RPMI7951 (cell line): ENCODE measurements at regions not wholly inside any gene's neighbourhood (a gene's known extent, or its start where the extent isn't known, plus 50 kb on each side); places are given as distances from the start of the nearest gene placed in this dataset.

Source experiments
- DNase-seq: peaks from one replicate; pipeline ENCODE4 v3.0.0-alpha.2; 2012; ENCODE audit warnings: low read depth

DNA sequence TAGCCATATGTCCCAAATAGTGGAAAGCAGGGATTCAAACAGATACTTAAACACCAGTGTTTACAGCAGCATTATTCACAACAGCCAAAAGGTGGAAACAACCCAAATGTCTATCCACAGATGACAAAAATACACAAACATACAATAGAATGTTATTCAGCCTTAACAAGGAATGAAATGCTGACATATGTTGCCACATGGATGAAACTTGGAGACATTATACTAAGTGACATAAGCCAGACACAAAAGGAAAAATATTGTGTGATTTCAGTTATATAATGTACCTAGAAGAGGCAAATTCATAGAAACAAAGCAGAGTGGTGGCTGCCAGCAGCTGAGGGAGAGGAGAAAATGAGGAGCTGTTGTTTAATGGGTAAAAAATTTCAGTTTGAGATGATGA is 533.9 kb upstream of the FZD8 start:
- DNase-seq, result no peak

DNA sequence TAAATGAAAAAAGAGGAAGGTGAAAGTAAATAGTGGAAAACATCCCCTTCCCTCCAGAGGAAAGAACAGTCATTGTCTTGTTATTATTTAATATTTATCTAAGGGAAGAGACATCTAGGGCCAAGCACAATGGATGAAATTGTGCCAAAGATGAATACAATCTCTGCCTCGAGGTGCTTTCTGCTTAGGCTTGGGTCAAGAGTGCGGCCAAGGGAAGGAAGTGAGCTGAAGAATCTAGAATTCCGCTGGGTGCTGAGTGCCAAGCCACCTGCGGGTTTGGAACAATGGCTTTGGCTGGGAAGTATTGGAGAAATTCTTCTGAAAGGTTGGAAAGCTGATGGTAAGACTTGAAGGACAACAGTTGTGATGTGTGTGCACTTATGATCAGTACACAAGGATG is 531.3 kb upstream of the FZD8 start:
- peak; percentile 89 for DNase-seq

DNA sequence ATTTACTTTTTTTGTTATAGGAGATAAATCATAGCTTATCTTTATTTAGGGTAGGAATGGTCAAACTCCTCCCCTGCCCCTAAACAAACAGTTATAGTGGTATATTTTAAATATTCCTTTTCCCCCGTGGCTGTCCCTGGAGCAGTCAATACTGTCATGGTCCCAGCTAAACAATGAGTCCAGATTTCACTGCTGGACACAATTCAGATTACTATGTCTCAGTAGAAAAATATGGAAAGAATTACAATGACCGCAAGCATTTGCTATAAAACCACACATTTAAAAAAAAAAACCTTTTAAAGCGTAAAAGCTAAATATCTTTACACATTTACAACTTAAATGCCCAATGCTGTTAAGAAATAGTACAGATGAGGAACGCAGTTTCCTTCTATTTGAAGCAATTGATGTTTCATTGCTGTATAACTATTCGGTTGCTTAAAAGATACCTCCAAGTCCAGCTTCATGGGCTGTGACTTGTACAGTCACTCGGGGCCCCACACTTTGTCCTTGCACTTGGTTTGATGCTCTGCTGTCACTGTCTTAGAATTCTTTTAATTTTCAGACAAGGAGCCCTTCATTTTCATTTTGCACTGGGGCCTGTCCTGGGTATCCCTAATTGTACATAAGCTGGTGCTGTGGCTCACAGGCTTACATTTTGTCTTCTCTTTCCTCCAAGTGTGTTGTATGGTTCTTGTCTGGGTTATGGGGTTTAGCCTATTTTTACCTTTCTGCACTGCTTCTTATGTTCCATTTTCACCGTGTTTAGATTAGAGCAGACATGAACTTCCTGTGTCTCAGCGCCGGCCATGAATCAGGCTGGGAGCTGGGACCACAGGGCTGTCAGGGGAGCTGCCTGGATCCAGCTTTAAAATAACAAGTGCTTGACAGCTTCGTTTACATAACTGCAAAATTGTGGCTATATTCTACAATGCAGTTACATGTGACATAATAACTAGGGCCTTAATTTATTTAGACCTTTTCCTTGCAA is 530.2 kb upstream of the FZD8 start:
- peak; percentile 87 for DNase-seq

DNA sequence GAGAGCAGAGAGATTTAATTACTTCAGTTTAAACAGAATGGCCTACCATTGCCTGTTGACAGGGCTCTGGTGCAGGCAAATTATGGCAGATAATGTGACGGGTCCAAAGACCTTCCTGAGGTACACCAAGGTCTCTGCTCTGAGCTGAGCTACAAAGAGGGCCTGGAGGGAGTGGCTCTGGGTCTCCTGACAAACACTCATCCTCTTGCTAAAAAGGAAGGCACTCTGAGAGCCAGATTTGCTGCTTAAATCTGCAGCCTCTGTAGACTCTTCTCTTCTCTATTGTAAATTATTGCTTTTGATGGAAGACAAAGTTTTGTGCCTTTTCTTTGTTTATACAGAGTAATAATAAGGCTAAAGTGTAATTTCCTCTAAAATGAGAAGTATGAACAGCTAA is 529.5 kb upstream of the FZD8 start:
- peak; percentile 43 for DNase-seq

DNA sequence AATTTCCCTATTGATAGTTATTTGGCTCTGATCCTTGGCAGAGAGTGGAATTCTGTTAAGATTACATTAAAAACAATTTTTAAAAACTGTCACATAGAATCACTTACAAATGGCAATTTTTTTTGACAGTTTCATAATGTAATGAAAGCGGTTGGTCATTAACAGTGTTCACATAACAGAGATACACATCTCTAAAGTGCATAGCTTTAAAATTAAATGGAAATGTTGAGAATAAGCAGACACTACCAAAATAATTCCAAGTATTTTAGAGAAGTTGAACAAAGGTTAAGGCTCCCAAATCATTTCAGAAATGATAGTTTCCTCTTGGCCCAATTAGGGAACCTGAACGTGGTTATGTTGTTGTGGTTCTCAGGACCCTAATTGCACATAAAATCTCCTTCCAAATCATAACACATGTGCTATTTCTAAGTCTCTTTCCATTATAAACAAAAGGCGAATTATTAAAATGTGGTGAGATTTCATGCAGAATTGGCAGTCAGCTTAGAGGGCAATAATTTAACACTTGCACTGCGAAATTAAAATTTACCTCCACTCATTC is 528.9 kb upstream of the FZD8 start:
- no peak for DNase-seq

DNA sequence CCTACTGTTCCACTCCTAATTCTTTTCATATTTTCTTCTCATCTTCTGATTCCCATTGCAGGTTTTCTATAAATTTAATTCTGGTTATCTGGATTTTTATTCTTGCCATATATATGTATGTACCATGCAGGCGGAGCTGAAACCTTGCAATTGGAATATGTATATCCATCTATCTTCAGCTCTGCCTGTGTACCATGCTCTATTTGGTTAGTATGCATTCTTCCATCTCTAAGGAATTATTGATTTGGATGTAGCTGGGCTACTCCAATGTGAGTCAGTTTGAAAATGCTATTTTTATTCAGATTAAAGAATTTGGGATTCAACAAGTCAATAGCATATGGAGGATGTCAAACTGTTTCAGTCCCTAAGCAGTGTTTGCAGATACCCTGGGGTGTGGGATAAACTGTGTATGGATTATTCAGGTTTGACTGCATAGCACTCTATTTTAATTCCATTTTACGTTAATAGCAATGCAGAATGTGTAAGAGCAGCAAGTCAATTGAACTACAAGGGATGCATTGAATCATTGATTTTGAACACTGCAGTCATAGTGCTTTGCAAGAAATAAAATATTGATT is 528.1 kb upstream of the FZD8 start:
- no peak for DNase-seq

DNA sequence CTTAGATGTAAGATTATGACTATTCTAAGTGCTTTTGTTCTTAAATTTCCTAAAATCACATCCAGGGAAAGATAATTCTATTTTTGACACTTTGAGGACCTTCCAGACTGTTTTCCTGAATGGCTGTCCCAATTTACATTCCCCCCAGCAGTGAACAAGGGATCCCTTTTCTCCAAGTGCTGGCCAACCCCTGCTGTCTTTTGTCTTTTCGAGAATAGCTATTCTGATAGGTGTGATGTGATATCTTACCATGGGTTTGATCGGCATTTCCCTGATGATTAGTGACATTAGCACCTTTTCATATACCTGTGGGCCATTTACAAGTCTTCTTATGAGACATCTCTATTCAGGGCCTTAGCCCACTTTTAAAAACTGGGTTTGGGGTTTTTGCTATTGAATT is 526.7 kb upstream of the FZD8 start:
- DNase-seq, result no peak

DNA sequence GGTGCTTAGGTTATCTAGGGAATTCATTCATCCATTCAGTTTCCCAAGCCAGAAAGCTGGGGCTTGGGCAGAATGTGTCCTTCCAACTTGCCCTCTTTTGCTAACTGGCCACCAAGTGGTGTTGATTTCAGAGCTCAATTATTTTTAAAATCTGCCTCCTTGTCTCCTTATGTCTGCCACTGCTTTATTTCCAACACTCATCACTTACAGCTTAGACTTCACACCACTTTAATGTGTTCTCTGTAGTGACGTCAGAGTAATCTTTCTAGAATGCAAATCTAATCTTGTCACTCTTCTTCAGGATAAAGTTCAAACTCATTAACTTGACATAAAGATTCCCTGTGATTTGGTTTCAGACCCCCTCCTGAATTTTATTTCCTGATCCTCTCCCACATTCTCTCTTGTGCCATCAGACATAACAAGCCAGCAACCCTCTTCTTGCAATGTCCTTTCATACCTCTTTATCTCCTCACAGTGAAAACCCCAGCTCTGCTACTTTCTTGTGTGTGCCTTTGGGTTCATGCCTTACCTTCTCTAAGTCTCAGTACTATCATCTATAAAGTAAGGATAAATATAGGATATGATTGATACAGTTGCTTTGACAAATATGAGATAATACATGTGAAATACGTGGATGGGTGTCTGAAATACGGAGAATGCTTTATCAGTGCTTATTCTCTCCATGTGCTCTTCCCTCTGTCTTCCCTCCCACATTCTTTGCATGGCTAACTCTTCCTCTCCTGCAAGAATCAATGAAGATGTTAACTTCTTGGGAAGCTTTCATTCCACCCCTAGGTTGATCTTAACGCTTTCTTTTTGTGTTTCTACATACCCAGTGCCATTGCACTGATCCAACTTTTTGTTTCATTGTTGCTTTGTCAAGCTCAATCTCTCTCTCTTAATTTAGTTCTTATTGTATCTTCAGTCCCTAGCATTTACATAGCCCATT is 522.7 kb upstream of the FZD8 start:
- no peak for DNase-seq

DNA sequence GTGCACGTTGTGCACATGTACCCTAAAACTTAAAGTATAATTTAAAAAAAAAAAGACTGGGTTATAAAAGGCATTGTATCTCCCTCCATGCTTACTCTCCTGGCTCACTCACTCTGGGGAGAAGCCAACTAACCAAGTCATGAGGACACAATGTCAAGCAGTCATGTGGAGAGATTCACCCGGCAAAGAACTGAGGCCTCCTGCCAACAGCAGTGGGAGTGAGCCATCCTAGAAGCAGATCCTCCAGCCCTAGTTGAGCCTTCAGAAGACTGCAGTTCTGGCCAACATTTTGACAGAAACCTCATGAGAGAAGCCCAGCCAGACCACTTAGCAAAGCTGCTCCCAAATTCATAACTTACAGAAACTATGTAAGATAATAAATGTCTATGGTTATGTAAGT is 521.7 kb upstream of the FZD8 start:
- no peak for DNase-seq

DNA sequence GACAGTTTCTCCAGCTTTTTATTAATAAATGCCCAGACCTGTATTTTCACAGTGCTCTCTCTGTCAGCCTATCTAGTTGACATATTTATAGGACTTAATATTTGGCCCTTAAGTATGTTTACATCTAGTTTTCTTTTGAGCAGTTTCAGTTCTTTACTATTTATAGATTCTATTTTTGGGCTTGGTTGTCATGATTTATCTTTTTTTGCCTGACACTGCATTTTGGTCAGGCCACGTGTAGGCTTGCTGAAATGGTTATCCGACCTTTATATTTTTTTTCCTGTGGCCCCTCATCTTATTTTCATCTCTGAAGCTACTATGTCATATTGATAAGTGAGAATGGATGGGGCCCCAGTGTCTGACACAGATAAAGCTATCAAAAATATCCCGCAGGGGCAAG is 515.4 kb upstream of the FZD8 start:
- no peak for DNase-seq

DNA sequence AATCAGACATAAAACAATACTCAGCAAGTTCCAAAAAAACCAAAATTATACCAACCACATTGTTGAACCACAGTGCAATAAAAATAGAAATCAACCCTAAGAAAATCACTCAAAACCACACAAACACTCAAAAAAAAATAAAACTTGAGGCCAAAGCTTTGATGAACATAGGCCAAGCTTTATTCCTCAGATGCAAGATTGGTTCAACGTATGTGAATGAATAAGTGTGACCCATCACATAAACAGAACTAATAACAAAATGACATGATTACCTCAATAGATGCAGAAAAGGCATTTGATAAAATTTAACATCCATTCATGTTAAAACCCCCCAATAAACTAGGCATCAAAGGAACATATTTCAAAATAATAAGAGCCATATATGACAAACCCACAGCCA is 506.1 kb upstream of the FZD8 start:
- DNase-seq, result peak; percentile 32

DNA sequence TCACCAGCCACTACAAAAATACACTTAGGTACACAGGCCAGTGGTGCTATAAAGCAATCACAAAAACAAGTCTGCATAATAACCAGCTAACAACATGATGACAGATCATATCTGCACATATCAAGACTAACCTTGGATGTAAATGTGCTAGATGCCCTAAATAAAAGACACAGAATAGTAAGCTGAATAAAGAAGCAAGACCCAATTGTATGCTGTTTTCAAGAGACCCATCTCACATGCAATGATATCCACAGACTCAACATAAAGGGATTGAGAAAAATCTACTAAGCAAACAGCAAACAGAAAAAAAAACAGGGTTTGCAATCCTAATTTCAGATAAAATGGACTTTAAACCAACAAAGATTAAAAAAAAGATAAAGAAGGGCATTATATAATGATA is 505.4 kb upstream of the FZD8 start:
- DNase-seq, result no peak

DNA sequence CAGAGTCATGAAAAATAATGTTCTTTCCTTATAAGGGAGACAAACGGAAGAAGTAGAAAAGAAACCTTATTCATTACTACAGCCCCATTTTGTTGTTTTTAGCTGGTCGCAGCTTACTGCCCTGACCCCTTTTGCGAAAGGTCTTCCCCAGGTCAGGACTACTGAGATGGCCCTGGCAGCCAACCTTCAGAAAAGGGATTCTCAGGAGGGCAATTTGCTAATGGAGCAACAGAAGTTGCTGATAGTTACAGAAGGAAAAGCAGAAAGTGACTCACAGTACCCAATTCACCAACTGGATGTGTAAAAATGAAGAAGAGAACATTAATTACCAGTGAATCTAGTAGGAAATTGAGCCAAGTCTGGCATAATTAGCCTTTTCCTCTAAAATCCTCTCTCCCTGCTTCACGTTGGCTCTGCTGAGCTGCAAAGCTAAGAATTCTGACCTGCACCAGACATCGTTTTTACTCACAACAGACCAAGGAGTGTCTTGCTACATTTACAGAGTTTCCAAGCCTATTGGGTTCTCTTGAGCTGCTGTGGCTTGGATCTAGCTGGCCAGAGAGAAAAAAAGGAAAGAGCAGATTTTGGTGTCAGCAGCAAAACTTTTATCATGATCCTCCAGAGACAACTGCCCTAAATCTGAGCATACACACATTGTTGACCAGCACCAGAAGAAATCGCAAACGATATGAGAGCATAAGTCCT is 499.9 kb upstream of the FZD8 start:
- no peak for DNase-seq

DNA sequence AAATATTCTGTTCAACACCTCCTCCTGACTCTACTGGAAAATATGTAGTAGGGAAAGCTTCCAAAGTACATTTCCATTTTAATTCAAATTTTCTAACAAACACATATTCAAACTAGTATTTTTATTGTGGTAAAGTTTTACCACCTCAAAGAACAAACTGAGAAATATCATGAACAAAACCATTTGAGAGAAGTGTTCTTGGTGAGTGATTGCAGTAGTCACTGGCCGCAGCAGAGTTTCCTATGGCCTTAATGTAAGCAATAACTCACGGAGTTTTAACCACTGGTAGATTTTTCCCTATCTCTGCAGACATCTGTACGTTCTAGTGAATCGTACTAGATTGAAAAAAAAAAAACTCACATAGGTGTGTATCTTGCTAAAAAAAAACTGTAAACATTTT is 487.0 kb upstream of the FZD8 start:
- DNase-seq, result no peak

DNA sequence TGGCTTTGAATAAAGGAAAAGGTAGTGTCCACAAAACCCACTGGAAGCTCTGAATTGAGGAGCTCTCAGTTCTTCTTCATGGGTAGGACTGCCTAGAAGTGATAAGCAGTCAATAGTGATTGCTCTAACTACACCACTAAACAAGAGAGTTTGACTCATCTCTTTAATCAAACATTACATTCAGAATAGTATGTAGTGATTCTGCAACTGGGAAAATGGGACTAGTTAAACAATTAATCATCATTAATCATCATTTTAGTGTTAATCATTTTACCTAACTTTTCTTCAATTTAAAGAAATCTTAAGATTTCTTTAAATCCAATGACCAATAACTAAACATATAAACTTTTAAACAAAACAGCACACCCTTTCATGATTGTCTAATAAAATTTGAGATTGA is 484.0 kb upstream of the FZD8 start:
- DNase-seq, result no peak

DNA sequence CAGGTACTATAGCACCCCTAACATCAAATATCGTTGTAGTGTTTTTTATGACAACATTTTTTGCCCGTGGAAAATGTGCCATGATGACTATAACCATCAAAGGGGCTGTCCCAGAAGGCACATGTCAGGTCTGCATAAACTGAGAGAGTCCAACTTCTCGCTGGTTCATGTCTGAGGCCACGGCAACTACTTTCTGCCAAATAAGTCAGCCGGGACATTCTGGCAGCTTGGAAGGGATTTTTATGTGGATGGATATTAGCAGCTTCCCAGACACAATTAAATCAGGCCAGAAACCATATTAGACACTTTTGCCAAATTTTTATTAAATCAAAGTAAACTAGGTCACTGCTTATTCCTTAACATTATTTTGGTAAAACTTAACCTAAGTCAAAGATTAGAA is 477.4 kb upstream of the FZD8 start:
- no peak for DNase-seq

DNA sequence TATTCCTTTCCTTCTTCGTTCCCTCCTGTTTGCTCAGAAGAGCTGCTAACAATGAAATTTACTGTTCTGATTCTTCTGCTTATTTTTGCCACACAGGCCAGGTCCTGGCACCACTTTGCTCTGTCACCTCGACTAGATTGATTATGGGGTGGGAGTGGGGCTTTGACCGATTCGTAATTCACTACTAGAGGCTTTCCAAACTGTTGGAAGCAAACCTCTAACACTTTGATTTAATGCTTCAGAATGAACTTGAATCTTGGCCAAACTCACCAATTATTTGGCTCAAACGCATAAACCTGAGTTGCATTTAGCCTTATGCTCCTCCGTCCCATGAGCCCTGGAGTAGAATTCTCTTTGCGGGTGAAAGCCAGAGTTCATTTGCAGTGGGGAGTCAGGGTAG is 476.2 kb upstream of the FZD8 start:
- DNase-seq, result no peak

DNA sequence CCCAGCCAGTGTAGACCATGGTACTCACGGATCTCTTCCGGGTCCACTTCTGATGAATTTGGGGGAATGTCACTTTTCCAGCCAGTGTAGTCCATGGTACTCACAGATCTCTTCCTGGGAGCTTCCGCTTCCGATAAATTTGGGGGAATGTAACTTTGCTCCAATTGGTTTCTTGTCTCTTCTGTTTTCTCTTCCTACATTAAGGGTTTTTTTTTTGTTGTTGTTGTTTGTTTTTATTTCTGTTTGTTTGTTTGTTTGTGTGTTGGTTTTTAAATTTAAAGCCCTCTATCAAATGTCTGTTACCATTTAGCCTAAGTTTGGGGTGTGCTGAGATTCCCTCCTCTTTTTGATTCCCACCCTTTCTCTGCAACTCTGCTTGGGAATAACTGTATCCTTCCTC is 475.8 kb upstream of the FZD8 start:
- no peak for DNase-seq

DNA sequence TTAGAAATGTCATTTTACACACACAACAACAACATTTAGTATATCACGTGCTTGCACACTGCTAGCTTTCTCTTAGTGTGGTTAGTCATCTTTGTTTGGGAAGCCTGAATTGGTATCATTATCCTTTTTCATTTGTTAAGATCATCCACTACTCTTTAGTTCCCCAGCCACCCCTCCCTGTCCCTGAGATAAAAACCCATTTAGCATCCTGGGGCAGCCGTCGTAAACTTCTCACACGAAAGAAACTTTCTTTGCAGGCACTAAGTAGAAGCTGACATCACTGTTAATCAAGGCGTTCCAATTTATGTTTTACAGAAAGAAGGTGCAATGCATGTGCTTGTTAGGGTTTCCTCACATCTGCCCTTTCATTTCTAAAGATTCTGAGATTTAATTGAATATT is 475.1 kb upstream of the FZD8 start:
- no peak for DNase-seq

DNA sequence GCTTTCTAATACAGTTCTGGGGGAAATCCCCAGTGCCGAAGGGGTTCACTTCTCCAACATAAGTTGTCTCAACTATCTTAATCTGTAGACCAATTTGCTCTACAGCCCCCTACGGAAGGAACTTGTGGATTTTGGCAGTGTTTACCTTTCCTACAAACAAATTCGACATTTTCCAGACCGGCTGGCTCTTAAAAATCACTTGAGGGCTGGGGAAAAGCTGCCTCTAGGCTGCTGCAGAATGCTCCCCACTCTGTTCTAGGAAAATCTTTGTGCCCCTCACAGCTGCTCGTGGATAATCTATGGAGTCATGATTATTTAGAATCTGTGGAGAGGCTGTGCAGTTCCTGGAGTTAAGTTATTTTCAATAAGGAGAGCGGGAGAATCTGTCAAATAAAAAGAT is 474.6 kb upstream of the FZD8 start:
- no peak for DNase-seq

DNA sequence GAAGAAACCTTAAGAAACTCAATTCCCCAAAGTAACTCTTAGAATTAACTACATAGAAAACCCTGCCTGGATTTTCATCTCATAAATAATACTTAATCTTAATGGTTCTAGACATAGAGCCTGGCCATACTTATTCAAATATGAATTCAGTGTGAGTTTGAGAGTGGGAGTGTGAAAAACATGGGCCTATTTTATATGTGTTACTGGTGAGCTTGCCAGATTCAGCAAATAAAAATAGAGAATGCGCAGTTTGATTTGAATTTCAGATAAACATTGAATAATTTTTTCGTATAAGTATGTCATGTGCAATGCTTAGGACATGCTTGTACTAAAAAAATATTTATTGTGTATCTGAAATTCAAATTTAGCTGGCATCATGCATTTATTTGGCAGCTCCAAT is 473.9 kb upstream of the FZD8 start:
- DNase-seq, result no peak
